KMS-11 (cell line): ENCODE measurements at regions not wholly inside any gene's neighbourhood (a gene's known extent, or its start where the extent isn't known, plus 50 kb on each side); places are given as distances from the start of the nearest gene placed in this dataset.

Experiments used
- H2AFZ ChIP-seq: fragments of 200-600 bp; sonication (generic); 2 replicates; pipeline ENCODE4 v1.6.1; 2016; ENCODE audit warnings: antibody characterized with exemption, mixed run types, low read depth
- H3K27ac ChIP-seq: fragments of 200-600 bp; sonication (generic); 2 replicates; pipeline ENCODE4 v1.6.1; 2016; ENCODE audit warnings: mild to moderate bottlenecking, mixed run types
- H3K27me3 ChIP-seq: fragments of 200-600 bp; sonication (generic); 2 replicates; pipeline ENCODE4 v1.6.1; 2017; ENCODE audit warnings: mild to moderate bottlenecking, low read depth, mixed run types, moderate library complexity; ENCODE audit not compliant: insufficient read depth
- H3K36me3 ChIP-seq: fragments of 200-600 bp; sonication (generic); 2 replicates; pipeline ENCODE4 v1.6.1; 2017; ENCODE audit warnings: mild to moderate bottlenecking, mixed run types; ENCODE audit not compliant: insufficient read depth
- H3K4me1 ChIP-seq: fragments of 200-600 bp; sonication (generic); 2 replicates; pipeline ENCODE4 v1.6.1; 2016; ENCODE audit warnings: mild to moderate bottlenecking, low read depth, mixed run types; ENCODE audit not compliant: poor library complexity, severe bottlenecking
- H3K4me2 ChIP-seq: fragments of 200-600 bp; sonication (generic); 2 replicates; pipeline ENCODE4 v1.7.0; 2016; ENCODE audit warnings: mild to moderate bottlenecking, mixed run types
- H3K4me3 ChIP-seq: fragments of 200-600 bp; sonication (generic); IDR thresholded peaks from 2 replicates; pipeline ENCODE4 v1.6.1; 2017; ENCODE audit warnings: low read depth, low read length, mixed read lengths; ENCODE audit not compliant: insufficient read depth
- H3K79me2 ChIP-seq: fragments of 200-600 bp; sonication (generic); 2 replicates; pipeline ENCODE4 v1.6.1; 2016; ENCODE audit warnings: low read depth, mixed run types; ENCODE audit not compliant: insufficient read depth
- H3K9ac ChIP-seq: fragments of 200-600 bp; sonication (generic); 2 replicates; pipeline ENCODE4 v1.6.1; 2016; ENCODE audit warnings: mild to moderate bottlenecking, mixed run types
- H4K20me1 ChIP-seq: fragments of 200-600 bp; sonication (generic); 2 replicates; pipeline ENCODE4 v1.6.1; 2016; ENCODE audit warnings: mild to moderate bottlenecking, mixed run types; ENCODE audit not compliant: insufficient read depth
- TF ChIP-seq, protein P1 (sequence below): fragments of 200-600 bp; sonication (generic); conservative IDR thresholded peaks from 2 replicates; pipeline ENCODE4 v1.6.1; 2017; ENCODE audit warnings: low read depth, mild to moderate bottlenecking, antibody characterized with exemption, low read length, moderate library complexity, mixed read lengths

DNA sequence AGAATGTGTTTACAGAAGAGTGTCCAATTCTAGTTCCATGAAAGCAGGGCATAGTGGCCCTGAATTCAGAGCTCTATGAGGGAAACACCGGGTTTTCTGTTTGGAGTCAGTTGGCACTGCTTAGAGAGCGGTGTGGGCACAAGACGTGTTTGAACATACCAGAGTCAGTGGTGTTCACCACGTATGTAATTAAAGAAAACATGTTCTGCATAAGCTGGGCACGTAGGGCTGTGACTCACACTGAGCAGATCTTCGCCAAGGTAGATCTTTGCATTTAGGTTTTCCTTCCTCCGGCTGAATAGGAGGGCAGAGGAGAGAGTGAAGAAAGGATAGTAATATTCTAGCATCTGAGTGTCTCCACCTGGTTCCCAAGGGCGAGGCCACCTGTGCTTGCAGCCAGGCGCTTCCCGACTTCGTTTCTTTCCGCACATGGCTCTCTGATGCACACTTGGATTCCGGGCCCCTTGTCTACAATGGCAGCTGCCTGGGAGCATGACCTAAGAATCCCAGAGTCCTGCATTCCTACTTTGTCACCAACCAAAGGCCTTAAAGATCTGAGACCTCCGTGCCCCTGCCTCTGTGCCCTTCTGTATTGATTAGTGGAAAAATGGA is 136.2 kb downstream of the ERMARD start:
- no peak overlapping the region for H3K27ac ChIP-seq
- H3K4me3 ChIP-seq: no peak overlapping the region
- no peak overlapping the region for H2AFZ ChIP-seq
- H3K27me3 ChIP-seq: no peaks in the 10 kb centered on the region; the same call in 1 of the 2 replicates
- H3K4me1 ChIP-seq: no peaks in the 10 kb centered on the region
- no peaks in the 10 kb centered on the region for H4K20me1 ChIP-seq
- no peak overlapping the region for H3K4me2 ChIP-seq
- TF ChIP-seq, protein P1, sequence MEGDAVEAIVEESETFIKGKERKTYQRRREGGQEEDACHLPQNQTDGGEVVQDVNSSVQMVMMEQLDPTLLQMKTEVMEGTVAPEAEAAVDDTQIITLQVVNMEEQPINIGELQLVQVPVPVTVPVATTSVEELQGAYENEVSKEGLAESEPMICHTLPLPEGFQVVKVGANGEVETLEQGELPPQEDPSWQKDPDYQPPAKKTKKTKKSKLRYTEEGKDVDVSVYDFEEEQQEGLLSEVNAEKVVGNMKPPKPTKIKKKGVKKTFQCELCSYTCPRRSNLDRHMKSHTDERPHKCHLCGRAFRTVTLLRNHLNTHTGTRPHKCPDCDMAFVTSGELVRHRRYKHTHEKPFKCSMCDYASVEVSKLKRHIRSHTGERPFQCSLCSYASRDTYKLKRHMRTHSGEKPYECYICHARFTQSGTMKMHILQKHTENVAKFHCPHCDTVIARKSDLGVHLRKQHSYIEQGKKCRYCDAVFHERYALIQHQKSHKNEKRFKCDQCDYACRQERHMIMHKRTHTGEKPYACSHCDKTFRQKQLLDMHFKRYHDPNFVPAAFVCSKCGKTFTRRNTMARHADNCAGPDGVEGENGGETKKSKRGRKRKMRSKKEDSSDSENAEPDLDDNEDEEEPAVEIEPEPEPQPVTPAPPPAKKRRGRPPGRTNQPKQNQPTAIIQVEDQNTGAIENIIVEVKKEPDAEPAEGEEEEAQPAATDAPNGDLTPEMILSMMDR: no peak
- H3K36me3 ChIP-seq: no peaks in the 10 kb centered on the region
- H3K79me2 ChIP-seq: no peaks in the 10 kb centered on the region
- no peak overlapping the region for H3K9ac ChIP-seq

DNA sequence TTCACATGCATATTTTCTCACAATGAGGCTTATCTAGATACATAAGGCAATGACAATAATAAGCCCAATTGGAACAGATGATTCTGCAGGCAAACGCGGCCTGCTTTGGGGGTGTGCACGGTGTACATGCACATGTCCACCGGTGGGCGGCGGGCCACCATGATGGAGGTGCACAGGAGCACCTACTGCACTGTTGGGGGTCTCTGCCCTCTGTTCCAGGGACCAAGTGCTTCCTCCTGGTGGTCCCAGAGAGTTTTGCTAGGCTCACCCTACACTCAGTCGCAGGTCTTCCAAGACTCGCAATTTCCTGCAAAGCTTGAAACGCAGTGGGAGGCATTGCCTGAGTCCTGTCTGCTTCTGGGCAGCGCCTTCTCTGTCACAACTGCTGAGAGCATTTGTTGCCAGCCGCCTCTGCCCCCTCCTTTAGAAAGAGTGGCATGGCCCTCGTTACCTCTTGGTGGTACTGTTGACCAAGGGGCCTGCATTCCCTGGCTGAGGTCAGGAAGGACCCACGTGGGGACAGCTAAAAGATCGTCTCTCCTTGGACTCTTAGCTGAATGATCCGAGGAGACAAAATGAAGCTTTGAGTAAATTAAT is 135.3 kb downstream of the ERMARD start:
- Histone ChIP-seq H3K27me3 (no peaks in the 10 kb centered on the region; the same call in 1 of the 2 replicates), H3K27ac (no peak overlapping the region), H3K9ac (no peak overlapping the region)

GRCh38 chr6:169885831-169886230 is 134.4 kb downstream of the ERMARD start:
- Histone ChIP-seq H4K20me1 (no peaks in the 10 kb centered on the region), H3K4me3 (no peak overlapping the region), H3K9ac (no peak overlapping the region), H3K27ac (no peak overlapping the region), H2AFZ (no peak overlapping the region), H3K27me3 (no peaks in the 10 kb centered on the region; the same call in 1 of the 2 replicates), H3K4me2 (no peak overlapping the region), H3K36me3 (no peaks in the 10 kb centered on the region), H3K4me1 (no peaks in the 10 kb centered on the region), H3K79me2 (no peaks in the 10 kb centered on the region)
- TF ChIP-seq, protein P1: no peak

More for the DNA sequence above, 135.3 kb downstream of the ERMARD start:
- H3K79me2 ChIP-seq: no peaks in the 10 kb centered on the region
- H3K36me3 ChIP-seq: no peaks in the 10 kb centered on the region
- no peaks in the 10 kb centered on the region for H4K20me1 ChIP-seq
- no peak overlapping the region for H3K4me3 ChIP-seq
- TF ChIP-seq, protein P1: no peak
- no peak overlapping the region for H2AFZ ChIP-seq
- H3K4me2 ChIP-seq: no peak overlapping the region
- no peaks in the 10 kb centered on the region for H3K4me1 ChIP-seq

GRCh38 chr6:169885131-169885530 is 133.7 kb downstream of the ERMARD start:
- Histone ChIP-seq H3K4me1 (no peaks in the 10 kb centered on the region), H3K27me3 (no peaks in the 10 kb centered on the region; the same call in 1 of the 2 replicates), H3K4me2 (no peak overlapping the region), H4K20me1 (no peaks in the 10 kb centered on the region), H3K9ac (no peak overlapping the region), H3K4me3 (no peak overlapping the region), H2AFZ (no peak overlapping the region), H3K79me2 (no peaks in the 10 kb centered on the region), H3K36me3 (no peaks in the 10 kb centered on the region), H3K27ac (no peak overlapping the region)
- TF ChIP-seq, protein P1: no peak
